Upper lobe of left lung (tissue), 6 donors: ENCODE measurements at regions not wholly inside any gene's neighbourhood (a gene's known extent, or its start where the extent isn't known, plus 50 kb on each side); places are given as distances from the start of the nearest gene placed in this dataset.

Source experiments
- ATAC-seq, 2 donors: fragments of 200-7000 bp; cut with Tn5 transposase; one replicate each; pipeline ENCODE4 v1.9.1; 2022; ENCODE audit warnings: mild to moderate bottlenecking in 2 of 2, moderate library complexity in 2 of 2; ENCODE audit not compliant: low FRiP score in 2 of 2
- DNase-seq, 2 donors: peaks; one replicate each; pipeline ENCODE4 v3.0.0-alpha.2; 2019 to 2020
- H3K27ac ChIP-seq, 4 donors: fragments of 200-600 bp; sonication (generic); one replicate each; pipeline ENCODE4 v1.5.1; 2016 to 2019
- H3K27me3 ChIP-seq, 4 donors: fragments of 200-600 bp; sonication (generic); one replicate each; pipeline ENCODE4 v1.5.1; 2017 to 2019
- H3K36me3 ChIP-seq, 4 donors: fragments of 200-600 bp; sonication (generic); one replicate each; pipeline ENCODE4 v1.5.1; 2016 to 2019
- H3K4me1 ChIP-seq, 4 donors: fragments of 200-600 bp; sonication (generic); one replicate each; pipeline ENCODE4 v1.5.1; 2018 to 2019
- H3K4me3 ChIP-seq, 4 donors: fragments of 200-600 bp; sonication (generic); one replicate each; pipeline ENCODE4 v1.5.1; 2017 to 2019; ENCODE audit warnings: mild to moderate bottlenecking in 2 of 4, moderate library complexity in 1 of 4
- H3K9me3 ChIP-seq, 4 donors: fragments of 200-600 bp; sonication (generic); one replicate each; pipeline ENCODE4 v1.5.1; 2018 to 2019
- EP300 ChIP-seq, 4 donors: sonication (generic); formaldehyde crosslinking; IDR thresholded peaks; one replicate each; pipeline ENCODE4 v1.5.1; 2017; ENCODE audit warnings: antibody characterized with exemption in 4 of 4, control low read depth in 2 of 4
- POLR2A ChIP-seq, 4 donors: fragments of 450-650 bp; IDR thresholded peaks; one replicate each; pipeline ENCODE4 v1.5.1; 2016 to 2017; ENCODE audit warnings: antibody characterized with exemption in 4 of 4, mild to moderate bottlenecking in 2 of 4
- POLR2AphosphoS5 ChIP-seq, 2 donors: sonication (generic); formaldehyde crosslinking; IDR thresholded peaks; one replicate each; pipeline ENCODE4 v1.5.1; 2017; ENCODE audit warnings: antibody characterized with exemption in 2 of 2
- WGBS, 2 donors: methylation state at CpG; one replicate each; pipeline ENCODE4 v1.1.5; 2017 to 2018; 5-methylcytosine and 5-hydroxymethylcytosine counted together
- TF ChIP-seq, protein P1 (sequence below), 6 experiments: fragments of 450-650 bp in 4 of 6; fragments of 200-600 bp in 2 of 6; sonication (generic) in 2 of 6; IDR thresholded peaks; one replicate each; pipeline ENCODE4 v1.5.1; 2016 to 2019; ENCODE audit warnings: antibody characterized with exemption in 6 of 6
- donor health status: DM: no; HTN: no; CAD: no; lungs with moderate emphysema.
- donor health status: DM: no; HTN: yes; CAD: no; lungs with severe emphysema.

DNA sequence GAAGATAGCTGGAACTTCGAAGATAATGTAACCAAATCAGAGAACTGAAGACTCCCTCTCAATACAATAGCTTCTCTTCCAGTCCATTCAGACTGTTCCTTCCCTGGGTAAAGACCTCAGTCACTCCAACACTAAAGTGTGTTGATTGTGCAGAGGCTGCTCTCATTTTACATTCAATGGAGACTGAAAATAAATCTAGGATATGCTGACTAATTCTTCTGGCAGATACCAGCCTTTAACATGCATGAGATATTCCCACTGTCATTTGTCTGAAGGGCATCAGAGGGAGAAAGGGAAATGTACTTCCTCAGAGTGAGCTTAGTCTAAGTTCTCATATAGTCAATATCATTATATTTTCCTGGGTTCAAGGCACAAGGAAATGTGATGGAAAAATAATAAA lies 166.4 kb upstream of the IRAK1BP1 start:
- WGBS, 2 donors: 74 to 75% methylated on average over 1 of the region's 1 CpG
- no peak for ATAC-seq
- no peak for DNase-seq
- Histone ChIP-seq H3K4me3 (no peak overlapping the region), H3K4me1 (no peaks in the 10 kb centered on the region), H3K36me3 (no peaks in the 10 kb centered on the region), H3K27ac (no peak overlapping the region), H3K9me3 (no peaks in the 10 kb centered on the region), H3K27me3 (no peaks in the 10 kb centered on the region)
- TF ChIP-seq, protein P1, sequence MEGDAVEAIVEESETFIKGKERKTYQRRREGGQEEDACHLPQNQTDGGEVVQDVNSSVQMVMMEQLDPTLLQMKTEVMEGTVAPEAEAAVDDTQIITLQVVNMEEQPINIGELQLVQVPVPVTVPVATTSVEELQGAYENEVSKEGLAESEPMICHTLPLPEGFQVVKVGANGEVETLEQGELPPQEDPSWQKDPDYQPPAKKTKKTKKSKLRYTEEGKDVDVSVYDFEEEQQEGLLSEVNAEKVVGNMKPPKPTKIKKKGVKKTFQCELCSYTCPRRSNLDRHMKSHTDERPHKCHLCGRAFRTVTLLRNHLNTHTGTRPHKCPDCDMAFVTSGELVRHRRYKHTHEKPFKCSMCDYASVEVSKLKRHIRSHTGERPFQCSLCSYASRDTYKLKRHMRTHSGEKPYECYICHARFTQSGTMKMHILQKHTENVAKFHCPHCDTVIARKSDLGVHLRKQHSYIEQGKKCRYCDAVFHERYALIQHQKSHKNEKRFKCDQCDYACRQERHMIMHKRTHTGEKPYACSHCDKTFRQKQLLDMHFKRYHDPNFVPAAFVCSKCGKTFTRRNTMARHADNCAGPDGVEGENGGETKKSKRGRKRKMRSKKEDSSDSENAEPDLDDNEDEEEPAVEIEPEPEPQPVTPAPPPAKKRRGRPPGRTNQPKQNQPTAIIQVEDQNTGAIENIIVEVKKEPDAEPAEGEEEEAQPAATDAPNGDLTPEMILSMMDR (IDR thresholded peaks at IDR 0.05): no peak
- TF ChIP-seq EP300 (IDR thresholded peaks at IDR 0.05) (no peak), POLR2A (IDR thresholded peaks at IDR 0.05) (no peak), POLR2AphosphoS5 (IDR thresholded peaks at IDR 0.05) (no peak)

DNA sequence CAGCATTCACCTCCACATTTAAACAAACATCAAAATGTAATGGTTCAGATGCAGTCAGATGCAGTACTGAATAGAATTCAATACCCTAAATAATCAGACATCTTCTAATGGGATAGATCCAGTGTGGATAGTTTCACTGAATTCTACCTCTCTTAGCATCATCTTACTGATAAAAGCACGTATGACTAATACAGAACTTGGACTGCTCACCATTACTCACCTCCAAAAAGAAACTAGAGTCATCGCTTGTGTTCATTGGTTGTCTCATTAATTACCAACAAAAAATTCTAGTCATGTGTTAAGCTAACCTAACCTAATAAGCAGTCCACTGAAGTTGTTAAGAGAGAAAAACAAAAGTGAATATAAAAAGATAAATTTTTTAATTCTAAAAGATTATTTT lies 165.9 kb upstream of the IRAK1BP1 start:
- H3K4me1 ChIP-seq: no peaks in the 10 kb centered on the region
- 78 to 87% methylated on average over 2 of the region's 2 CpGs for WGBS, 2 donors
- ATAC-seq: no peak
- H3K9me3 ChIP-seq: no peaks in the 10 kb centered on the region
- TF ChIP-seq EP300 (IDR thresholded peaks at IDR 0.05) (no peak), POLR2AphosphoS5 (IDR thresholded peaks at IDR 0.05) (no peak), POLR2A (IDR thresholded peaks at IDR 0.05) (no peak)
- TF ChIP-seq, protein P1 (IDR thresholded peaks at IDR 0.05): no peak
- no peak for DNase-seq
- no peak overlapping the region for H3K4me3 ChIP-seq
- no peaks in the 10 kb centered on the region for H3K36me3 ChIP-seq
- no peaks in the 10 kb centered on the region for H3K27me3 ChIP-seq
- H3K27ac ChIP-seq: no peak overlapping the region

DNA sequence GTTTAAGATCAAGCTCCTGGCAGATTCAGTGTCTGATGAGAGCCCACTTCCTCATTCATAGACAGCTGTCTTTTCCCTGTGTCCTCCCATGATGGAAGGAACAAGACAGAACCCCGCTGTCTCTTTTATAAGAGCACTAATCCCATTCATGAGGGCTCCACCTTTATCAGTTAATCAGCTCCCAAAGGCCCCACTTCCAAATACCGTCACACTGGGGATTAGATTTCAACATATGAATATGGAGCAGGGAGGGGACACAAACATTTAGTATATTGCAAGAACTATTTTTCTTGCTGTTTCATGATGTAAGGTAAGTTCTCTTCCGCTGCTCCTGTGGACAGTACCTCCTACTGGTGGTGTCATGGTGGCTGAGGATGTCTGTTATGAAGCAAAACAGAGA lies 158.3 kb upstream of the IRAK1BP1 start:
- Histone ChIP-seq H3K9me3 (no peaks in the 10 kb centered on the region), H3K4me3 (no peak overlapping the region), H3K27me3 (no peaks in the 10 kb centered on the region), H3K27ac (no peak overlapping the region), H3K36me3 (no peaks in the 10 kb centered on the region), H3K4me1 (no peaks in the 10 kb centered on the region)
- DNase-seq (no peak), ATAC-seq (no peak)
- WGBS, 2 donors: 87 to 88% methylated on average over 3 of the region's 3 CpGs
- TF ChIP-seq POLR2A (IDR thresholded peaks at IDR 0.05): no peak
- TF ChIP-seq POLR2AphosphoS5 (IDR thresholded peaks at IDR 0.05): no peak
- TF ChIP-seq EP300 (IDR thresholded peaks at IDR 0.05): no peak
- TF ChIP-seq, protein P1 (IDR thresholded peaks at IDR 0.05): no peak

DNA sequence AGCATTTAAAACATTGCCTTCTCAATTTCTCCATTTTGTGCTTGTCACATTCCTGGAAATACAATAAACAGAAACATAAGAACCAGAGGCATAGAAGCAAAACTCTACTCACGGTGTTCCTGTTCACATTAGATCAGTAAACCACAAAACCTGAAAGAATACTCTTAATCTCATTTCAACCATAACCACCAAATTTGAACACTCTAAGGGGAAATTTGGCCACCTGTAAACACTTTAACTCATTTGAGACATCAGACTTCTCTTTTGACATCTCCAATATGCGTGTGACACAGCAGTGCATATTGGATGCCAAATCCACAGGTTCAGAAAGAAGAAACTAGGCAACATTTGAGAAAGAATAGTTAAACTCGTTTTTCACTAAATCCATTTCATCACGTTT lies 153.8 kb upstream of the IRAK1BP1 start:
- TF ChIP-seq POLR2AphosphoS5 (IDR thresholded peaks at IDR 0.05): no peak
- TF ChIP-seq, protein P1 (IDR thresholded peaks at IDR 0.05): no peak
- TF ChIP-seq EP300 (IDR thresholded peaks at IDR 0.05): no peak
- no peak for TF ChIP-seq POLR2A (IDR thresholded peaks at IDR 0.05)
- WGBS, 2 donors: 70 to 77% methylated on average over 4 of the region's 4 CpGs
- Histone ChIP-seq H3K4me1 (no peaks in the 10 kb centered on the region), H3K36me3 (no peaks in the 10 kb centered on the region), H3K4me3 (no peak overlapping the region), H3K9me3 (no peaks in the 10 kb centered on the region), H3K27me3 (no peaks in the 10 kb centered on the region), H3K27ac (no peak overlapping the region)
- no peak for ATAC-seq
- DNase-seq: no peak

DNA sequence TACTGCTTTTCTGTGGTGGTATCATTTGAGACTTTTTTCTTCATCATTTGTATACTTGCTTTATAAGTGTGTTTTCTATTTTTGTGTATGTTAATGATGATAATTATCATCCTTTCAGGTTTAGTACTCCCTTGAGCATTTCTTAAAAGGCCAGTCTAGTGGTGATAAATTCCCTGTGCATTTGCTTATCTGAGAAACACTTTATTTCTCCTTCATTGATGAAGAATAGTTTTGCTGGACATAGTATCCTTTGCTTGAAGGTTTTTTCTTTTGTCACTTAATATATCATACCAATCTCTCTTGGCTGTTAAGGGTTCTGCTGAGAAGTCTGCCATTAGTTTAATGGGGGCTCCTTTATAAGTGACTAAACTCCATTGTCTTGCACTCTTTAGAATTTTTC lies 123.2 kb upstream of the IRAK1BP1 start:
- Histone ChIP-seq H3K4me1 (no peaks in the 10 kb centered on the region), H3K27ac (no peak overlapping the region), H3K4me3 (no peak overlapping the region), H3K36me3 (no peaks in the 10 kb centered on the region), H3K9me3 (peaks cover 0 to 10% (median 3%) of the 10 kb centered on the region in 4 donors), H3K27me3 (no peaks in the 10 kb centered on the region)
- DNase-seq: no peak
- ATAC-seq: no peak
- no peak for TF ChIP-seq POLR2AphosphoS5 (IDR thresholded peaks at IDR 0.05)
- TF ChIP-seq, protein P1 (IDR thresholded peaks at IDR 0.05): no peak
